ENCODE measurements at regions not wholly inside any gene's neighbourhood (a gene's known extent, or its start where the extent isn't known, plus 50 kb on each side); places are given as distances from the start of the nearest gene placed in this dataset.

GRCh38 chr14:22485649-22486048 lies 103.4 kb downstream of the DAD1 start:
- no peak overlapping the region for H3K27ac ChIP-seq (replicated peaks)
- no peaks in the 10 kb centered on the region for H3K27me3 ChIP-seq (ENCODE audit: insufficient read depth, poor library complexity, severe bottlenecking)
- TF ChIP-seq GABPA (IDR thresholded peaks at IDR 0.05; ENCODE audit: low read depth) (no peak), POLR2AphosphoS5 (IDR thresholded peaks at IDR 0.05; ENCODE audit: low read depth) (no peak), CTCF (IDR thresholded peaks at IDR 0.05; ENCODE audit: insufficient read depth, low read length) (no peak), SPI1 (IDR thresholded peaks at IDR 0.05; ENCODE audit: borderline replicate concordance, low read depth) (no peak)
- TF ChIP-seq, protein P1, sequence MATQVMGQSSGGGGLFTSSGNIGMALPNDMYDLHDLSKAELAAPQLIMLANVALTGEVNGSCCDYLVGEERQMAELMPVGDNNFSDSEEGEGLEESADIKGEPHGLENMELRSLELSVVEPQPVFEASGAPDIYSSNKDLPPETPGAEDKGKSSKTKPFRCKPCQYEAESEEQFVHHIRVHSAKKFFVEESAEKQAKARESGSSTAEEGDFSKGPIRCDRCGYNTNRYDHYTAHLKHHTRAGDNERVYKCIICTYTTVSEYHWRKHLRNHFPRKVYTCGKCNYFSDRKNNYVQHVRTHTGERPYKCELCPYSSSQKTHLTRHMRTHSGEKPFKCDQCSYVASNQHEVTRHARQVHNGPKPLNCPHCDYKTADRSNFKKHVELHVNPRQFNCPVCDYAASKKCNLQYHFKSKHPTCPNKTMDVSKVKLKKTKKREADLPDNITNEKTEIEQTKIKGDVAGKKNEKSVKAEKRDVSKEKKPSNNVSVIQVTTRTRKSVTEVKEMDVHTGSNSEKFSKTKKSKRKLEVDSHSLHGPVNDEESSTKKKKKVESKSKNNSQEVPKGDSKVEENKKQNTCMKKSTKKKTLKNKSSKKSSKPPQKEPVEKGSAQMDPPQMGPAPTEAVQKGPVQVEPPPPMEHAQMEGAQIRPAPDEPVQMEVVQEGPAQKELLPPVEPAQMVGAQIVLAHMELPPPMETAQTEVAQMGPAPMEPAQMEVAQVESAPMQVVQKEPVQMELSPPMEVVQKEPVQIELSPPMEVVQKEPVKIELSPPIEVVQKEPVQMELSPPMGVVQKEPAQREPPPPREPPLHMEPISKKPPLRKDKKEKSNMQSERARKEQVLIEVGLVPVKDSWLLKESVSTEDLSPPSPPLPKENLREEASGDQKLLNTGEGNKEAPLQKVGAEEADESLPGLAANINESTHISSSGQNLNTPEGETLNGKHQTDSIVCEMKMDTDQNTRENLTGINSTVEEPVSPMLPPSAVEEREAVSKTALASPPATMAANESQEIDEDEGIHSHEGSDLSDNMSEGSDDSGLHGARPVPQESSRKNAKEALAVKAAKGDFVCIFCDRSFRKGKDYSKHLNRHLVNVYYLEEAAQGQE (IDR thresholded peaks at IDR 0.05; ENCODE audit: insufficient replicate concordance, low read depth) = no peak
- DNase-seq (ENCODE audit: low read depth in 1 of 2, low spot score in 1 of 2) = no peak
- H3K4me3 ChIP-seq (replicated peaks; ENCODE audit: insufficient read depth, low read length) = no peak overlapping the region

- H3K27me3 ChIP-seq (ENCODE audit: insufficient read depth, poor library complexity, severe bottlenecking) = no peaks in the 10 kb centered on the region
- no peak for DNase-seq (ENCODE audit: low read depth in 1 of 2, low spot score in 1 of 2)
- TF ChIP-seq GABPA (IDR thresholded peaks at IDR 0.05; ENCODE audit: low read depth) (no peak), SPI1 (IDR thresholded peaks at IDR 0.05; ENCODE audit: borderline replicate concordance, low read depth) (no peak), POLR2AphosphoS5 (IDR thresholded peaks at IDR 0.05; ENCODE audit: low read depth) (no peak), CTCF (IDR thresholded peaks at IDR 0.05; ENCODE audit: insufficient read depth, low read length) (no peak)
- TF ChIP-seq, protein P1 (IDR thresholded peaks at IDR 0.05; ENCODE audit: insufficient replicate concordance, low read depth) = no peak
- no peak overlapping the region for H3K4me3 ChIP-seq (replicated peaks; ENCODE audit: insufficient read depth, low read length)
- no peak overlapping the region for H3K27ac ChIP-seq (replicated peaks)
Observed at GRCh38 chr14:22485178-22485577, 103.8 kb downstream of the DAD1 start.

GRCh38 chr14:22484632-22485031 lies 104.4 kb downstream of the DAD1 start:
- H3K27me3 ChIP-seq (ENCODE audit: insufficient read depth, poor library complexity, severe bottlenecking) = no peaks in the 10 kb centered on the region
- H3K27ac ChIP-seq (replicated peaks) = no peak overlapping the region
- DNase-seq (ENCODE audit: low read depth in 1 of 2, low spot score in 1 of 2) = no peak
- H3K4me3 ChIP-seq (replicated peaks; ENCODE audit: insufficient read depth, low read length) = no peak overlapping the region
- no peak for TF ChIP-seq POLR2AphosphoS5 (IDR thresholded peaks at IDR 0.05; ENCODE audit: low read depth)

- H3K27me3 ChIP-seq (ENCODE audit: insufficient read depth, poor library complexity, severe bottlenecking) = no peaks in the 10 kb centered on the region
- DNase-seq (ENCODE audit: low read depth in 1 of 2, low spot score in 1 of 2) = peak in 1 of 2 experiments; percentile 39
- peak overlapping the region; percentile 57 for H3K27ac ChIP-seq (replicated peaks)
- H3K4me3 ChIP-seq (replicated peaks; ENCODE audit: insufficient read depth, low read length) = no peak overlapping the region
- TF ChIP-seq, protein P1 (IDR thresholded peaks at IDR 0.05; ENCODE audit: insufficient replicate concordance, low read depth) = no peak
- TF ChIP-seq SPI1 (IDR thresholded peaks at IDR 0.05; ENCODE audit: borderline replicate concordance, low read depth) (no peak), POLR2AphosphoS5 (IDR thresholded peaks at IDR 0.05; ENCODE audit: low read depth) (no peak), GABPA (IDR thresholded peaks at IDR 0.05; ENCODE audit: low read depth) (no peak)
Observed at GRCh38 chr14:22483863-22484593, 105.0 kb downstream of the DAD1 start.
